Retinal pigment epithelial cell (primary cell): ENCODE measurements at regions not wholly inside any gene's neighbourhood (a gene's known extent, or its start where the extent isn't known, plus 50 kb on each side); places are given as distances from the start of the nearest gene placed in this dataset.
A peak's percentile ranks its signal among the peaks of the same experiment; 100 is the strongest.

ENCODE experiments used
- DNase-seq: peaks from one replicate; pipeline ENCODE4 v3.0.0-alpha.2; 2010; ENCODE audit warnings: low read depth
- H3K4me3 ChIP-seq: 2 replicates; pipeline ENCODE4 v1.5.1; 2011; ENCODE audit warnings: mild to moderate bottlenecking, low read length, control low read depth, moderate library complexity
- CTCF ChIP-seq: conservative IDR thresholded peaks from 2 replicates; pipeline ENCODE4 v1.5.1; 2011; ENCODE audit warnings: low read depth, low read length, control low read depth, inconsistent platforms

- DNase-seq = no peak
- no peak for TF ChIP-seq CTCF
- no peak overlapping the region for H3K4me3 ChIP-seq
Observed at GRCh38 chr6:20292905-20293304, 80.6 kb upstream of the MBOAT1 start.

GRCh38 chr6:20301256-20301655 is 89.0 kb upstream of the MBOAT1 start:
- no peak for DNase-seq
- no peak overlapping the region for H3K4me3 ChIP-seq
- no peak for TF ChIP-seq CTCF

GRCh38 chr6:20302168-20302567 is 89.9 kb upstream of the MBOAT1 start:
- no peak overlapping the region for H3K4me3 ChIP-seq
- DNase-seq = no peak
- TF ChIP-seq CTCF = no peak

GRCh38 chr6:20302702-20303251 is 90.5 kb upstream of the MBOAT1 start:
- no peak for DNase-seq
- TF ChIP-seq CTCF = no peak

GRCh38 chr6:20306491-20306890 is 94.2 kb upstream of the MBOAT1 start:
- no peak for DNase-seq
- no peak overlapping the region for H3K4me3 ChIP-seq
- no peak for TF ChIP-seq CTCF

More at GRCh38 chr6:20302702-20303251, 90.5 kb upstream of the MBOAT1 start:
- no peak overlapping the region for H3K4me3 ChIP-seq

GRCh38 chr6:20309186-20309585 is 92.5 kb upstream of the E2F3 start:
- H3K4me3 ChIP-seq = no peak overlapping the region
- TF ChIP-seq CTCF = no peak
- DNase-seq = peak; percentile 49

GRCh38 chr6:20310185-20310584 is 91.5 kb upstream of the E2F3 start:
- no peak for TF ChIP-seq CTCF
- no peak for DNase-seq
- no peak overlapping the region for H3K4me3 ChIP-seq
